SK-N-SH (cell line): ENCODE measurements at regions not wholly inside any gene's neighbourhood (a gene's known extent, or its start where the extent isn't known, plus 50 kb on each side); places are given as distances from the start of the nearest gene placed in this dataset.

Experiments used
- CTCF ChIA-PET: fragments of 300-600, 350-600 bp; formaldehyde crosslinking; extraction: SDS; loops from one replicate; lab custom pipeline; 2021; lab: Yijun Ruan, JAX
- POLR2A ChIA-PET: fragments of 350-600 bp; sonication (Branson Sonifier 250); formaldehyde crosslinking; extraction: SDS; loops from one replicate; lab custom pipeline; 2020; ENCODE audit warnings: antibody characterized with exemption, inconsistent platforms; lab: Yijun Ruan, JAX
- DNase-seq: peaks from one replicate; pipeline ENCODE4 v3.0.0; 2012
- H2AFZ ChIP-seq: fragments of 200-600 bp; sonication (generic); 2 replicates; pipeline ENCODE4 v1.8.1; 2016; ENCODE audit warnings: antibody characterized with exemption, mild to moderate bottlenecking, low read depth
- H3F3A ChIP-seq: fragments of 200-600 bp; sonication (generic); replicated peaks from 2 replicates; pipeline ENCODE3; 2016; ENCODE audit warnings: antibody characterized with exemption, mild to moderate bottlenecking; ENCODE audit not compliant: insufficient read depth
- H3K27ac ChIP-seq, 2 experiments: fragments of 200-500 bp in 1 of 2; fragments of 200-600 bp in 1 of 2; sonication (Bioruptor generic) in 1 of 2; sonication (generic), shearing (Covaris generic) in 1 of 2; 2 replicates each; pipeline versions ENCODE4 v1.5.1 to v1.6.1; 2014 to 2016; ENCODE audit warnings: low read depth in 2 of 2, inconsistent platforms in 1 of 2, low read length in 1 of 2, mild to moderate bottlenecking in 1 of 2, mixed read lengths in 1 of 2
- H3K27me3 ChIP-seq: fragments of 200-600 bp; sonication (generic), shearing (Covaris generic); 2 replicates; pipeline ENCODE4 v1.6.1; 2016; ENCODE audit warnings: mixed run types; ENCODE audit not compliant: insufficient read depth
- H3K36me3 ChIP-seq, 2 experiments: fragments of 200-500 bp in 1 of 2; fragments of 200-600 bp in 1 of 2; sonication (Bioruptor generic) in 1 of 2; sonication (generic) in 1 of 2; replicated peaks in 1 of 2; 2 replicates each; pipeline versions ENCODE3 to v1.5.1; 2014 to 2016; ENCODE audit warnings: low read length in 1 of 2, mild to moderate bottlenecking in 1 of 2; ENCODE audit not compliant: insufficient read depth in 2 of 2, control insufficient read depth in 1 of 2
- H3K4me1 ChIP-seq, 2 experiments: fragments of 200-500 bp in 1 of 2; fragments of 200-600 bp in 1 of 2; sonication (Bioruptor generic) in 1 of 2; sonication (generic), shearing (Covaris generic) in 1 of 2; 2 replicates each; pipeline versions ENCODE4 v1.5.1 to v1.6.1; 2014 to 2016; ENCODE audit warnings: low read depth in 1 of 2, low read length in 1 of 2, mixed run types in 1 of 2; ENCODE audit not compliant: insufficient read depth in 2 of 2, control insufficient read depth in 1 of 2
- H3K4me2 ChIP-seq: fragments of 200-600 bp; sonication (generic), shearing (Covaris generic); 2 replicates; pipeline ENCODE4 v1.6.1; 2017; ENCODE audit warnings: mixed run types
- H3K4me3 ChIP-seq, 2 experiments: fragments of 200-500 bp in 1 of 2; fragments of 200-600 bp in 1 of 2; sonication (Bioruptor generic) in 1 of 2; sonication (generic), shearing (Covaris generic) in 1 of 2; 2 replicates each; pipeline versions ENCODE4 v1.5.1 to v1.8.1; 2014 to 2016; ENCODE audit warnings: low read depth in 2 of 2, inconsistent platforms in 1 of 2, low read length in 1 of 2, mild to moderate bottlenecking in 1 of 2, mixed read lengths in 1 of 2, moderate library complexity in 1 of 2
- H3K79me2 ChIP-seq: fragments of 200-600 bp; sonication (generic); 2 replicates; pipeline ENCODE4 v1.8.1; 2017; ENCODE audit warnings: mild to moderate bottlenecking; ENCODE audit not compliant: insufficient read depth
- H3K9ac ChIP-seq: fragments of 200-600 bp; sonication (generic); 2 replicates; pipeline ENCODE4 v1.6.1; 2017; ENCODE audit warnings: mixed run types
- H3K9me2 ChIP-seq: fragments of 200-600 bp; sonication (generic); 2 replicates; pipeline ENCODE4 v1.6.1; 2017; ENCODE audit warnings: mixed run types
- H3K9me3 ChIP-seq: fragments of 200-600 bp; sonication (generic); 2 replicates; pipeline ENCODE4 v1.6.1; 2017; ENCODE audit warnings: mixed run types, mild to moderate bottlenecking, moderate library complexity
- H4K20me1 ChIP-seq: fragments of 200-600 bp; sonication (generic); 2 replicates; pipeline ENCODE4 v1.6.1; 2017; ENCODE audit warnings: mild to moderate bottlenecking, mixed run types; ENCODE audit not compliant: insufficient read depth
- CHD2 ChIP-seq: fragments of 150-350 bp; IDR thresholded peaks from 2 replicates; pipeline ENCODE4 v1.6.1; 2018; ENCODE audit warnings: low read length; ENCODE audit not compliant: partially characterized antibody
- ELF1 ChIP-seq: IDR thresholded peaks from 2 replicates; pipeline ENCODE4 v1.4.0; 2012
- EZH2phosphoT487 ChIP-seq: fragments of 200-600 bp; sonication (generic); IDR thresholded peaks from 2 replicates; pipeline ENCODE4 v1.6.1; 2017; ENCODE audit warnings: low read depth, mixed run types, mild to moderate bottlenecking, antibody characterized with exemption, moderate library complexity, borderline replicate concordance
- FOXM1 ChIP-seq: IDR thresholded peaks from 2 replicates; pipeline ENCODE4 v1.4.0; 2012; ENCODE audit warnings: low read depth, mild to moderate bottlenecking
- JUND ChIP-seq: IDR thresholded peaks from 2 replicates; pipeline ENCODE4 v1.4.0; 2012
- MXI1 ChIP-seq: IDR thresholded peaks from 2 replicates; pipeline ENCODE4 v1.6.1; 2012; ENCODE audit warnings: mild to moderate bottlenecking, low read depth, low read length, improper control_type of control experiment
- NFIC ChIP-seq: IDR thresholded peaks from 2 replicates; pipeline ENCODE4 v1.4.0; 2012; ENCODE audit warnings: borderline replicate concordance
- RFX5 ChIP-seq: IDR thresholded peaks from 2 replicates; pipeline ENCODE4 v1.6.1; 2012; ENCODE audit warnings: mild to moderate bottlenecking, improper control_type of control experiment, low read length
- TEAD4 ChIP-seq: IDR thresholded peaks from 2 replicates; pipeline ENCODE4 v1.4.0; 2012; ENCODE audit warnings: mild to moderate bottlenecking, borderline replicate concordance; ENCODE audit not compliant: insufficient read depth
- WGBS: methylation state at CpG from one replicate; pipeline ENCODE4 v1.1.6; 2017; ENCODE audit warnings: low lambda C conversion rate; 5-methylcytosine and 5-hydroxymethylcytosine counted together
- TF ChIP-seq, protein P1 (sequence below): IDR thresholded peaks from 2 replicates; pipeline ENCODE4; 2012
- TF ChIP-seq, protein P2 (sequence below): IDR thresholded peaks from 2 replicates; pipeline ENCODE4 v1.4.0; 2012; ENCODE audit warnings: low read depth, borderline replicate concordance
- TF ChIP-seq, protein P3 (sequence below): fragments of 200-600 bp; sonication (generic); IDR thresholded peaks from 2 replicates; pipeline ENCODE4 v1.6.1; 2017; ENCODE audit warnings: antibody characterized with exemption, mild to moderate bottlenecking, moderate library complexity
- TF ChIP-seq, protein P4 (sequence below): fragments of 150-350 bp; IDR thresholded peaks from 2 replicates; pipeline ENCODE4 v1.6.1; 2016; ENCODE audit warnings: mild to moderate bottlenecking, low read depth, low read length
- TF ChIP-seq, protein P5 (sequence below): fragments of 150-350 bp; IDR thresholded peaks from 2 replicates; pipeline ENCODE4 v1.6.1; 2017; ENCODE audit warnings: antibody characterized with exemption, low read length, low read depth, borderline replicate concordance

DNA sequence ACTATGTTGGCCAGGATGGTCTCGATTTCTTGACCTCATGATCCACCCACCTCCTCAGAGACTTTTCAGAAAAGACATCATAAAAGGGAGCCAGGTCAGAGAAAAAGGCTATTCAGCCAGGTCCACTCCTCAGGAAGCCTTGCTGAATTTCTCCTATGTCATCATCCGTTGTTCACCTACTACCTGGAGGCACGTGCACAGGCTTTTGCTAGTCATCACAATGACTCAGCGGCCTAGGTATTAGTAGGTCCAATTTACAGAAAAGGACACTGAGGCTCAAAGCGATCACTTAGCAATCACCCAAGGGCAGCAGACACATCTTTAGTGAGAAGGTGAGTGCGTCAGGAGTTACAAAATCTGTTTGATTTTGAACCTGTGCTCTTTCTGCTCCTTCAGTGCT is 72.3 kb upstream of the RAD23B start:
- Histone ChIP-seq H3F3A (peaks cover 6% of the 10 kb centered on the region), H3K36me3 (no peaks in the 10 kb centered on the region), H3K9me2 (no peaks in the 10 kb centered on the region), H4K20me1 (no peaks in the 10 kb centered on the region), H3K4me1 (peaks cover 0 to 13% of the 10 kb centered on the region in 2 experiments; a peak in 1 of 4 replicates), H3K9me3 (no peaks in the 10 kb centered on the region), H3K4me3 (no peak overlapping the region), H2AFZ (no peak overlapping the region), H3K79me2 (no peaks in the 10 kb centered on the region), H3K27me3 (no peaks in the 10 kb centered on the region), H3K27ac (no peak overlapping the region), H3K4me2 (no peak overlapping the region), H3K9ac (no peak overlapping the region)
- CTCF ChIA-PET = interaction anchor here (0.6 kb wide), 1 partner anchor 367 kb away, joined by 3 read pairs; no protein-coding TSS in a partner anchor
- WGBS = 84% methylated on average over 6 of the region's 6 CpGs
- no peak for TF ChIP-seq CHD2
- no peak for TF ChIP-seq FOXM1
- no peak for TF ChIP-seq ELF1
- no peak for DNase-seq
- POLR2A ChIA-PET = no interaction called here

DNA sequence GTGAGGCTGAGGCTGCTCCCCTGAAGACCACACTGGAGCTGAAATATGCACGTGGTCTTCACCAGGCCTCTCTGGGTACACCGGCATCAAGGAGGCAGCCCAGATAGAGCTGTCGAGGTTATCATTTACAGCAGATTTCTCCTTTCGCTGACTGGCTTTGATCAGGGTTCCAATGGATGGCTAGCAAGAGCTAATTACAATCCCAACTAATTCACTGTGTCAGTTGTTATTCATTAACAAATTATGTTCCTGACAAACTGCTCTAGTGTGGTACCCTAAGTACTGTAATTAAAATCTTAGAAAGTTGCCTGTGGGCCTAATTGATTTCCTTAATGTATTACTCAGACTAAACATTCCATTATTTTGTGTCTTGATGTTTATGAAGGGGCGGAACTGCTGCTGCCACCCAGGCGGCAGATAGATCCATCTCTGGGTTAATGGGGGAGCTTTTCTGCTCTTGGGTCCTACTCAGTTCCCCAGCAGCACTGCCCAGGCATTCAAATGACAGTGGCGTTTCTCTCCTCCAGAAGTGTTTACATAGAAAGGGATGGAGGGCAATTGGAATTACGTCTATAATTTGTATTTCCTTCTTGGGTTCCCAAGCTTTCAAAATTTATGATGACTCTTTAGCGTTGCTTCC is 71.7 kb upstream of the RAD23B start:
- no peaks in the 10 kb centered on the region for H3K79me2 ChIP-seq
- H3K9me2 ChIP-seq = no peaks in the 10 kb centered on the region
- H3K4me2 ChIP-seq = no peak overlapping the region
- H3K9me3 ChIP-seq = no peaks in the 10 kb centered on the region
- WGBS = 84% methylated on average over 9 of the region's 9 CpGs
- DNase-seq = no peak
- H2AFZ ChIP-seq = no peak overlapping the region
- no peak overlapping the region for H3K9ac ChIP-seq
- TF ChIP-seq, protein P1, sequence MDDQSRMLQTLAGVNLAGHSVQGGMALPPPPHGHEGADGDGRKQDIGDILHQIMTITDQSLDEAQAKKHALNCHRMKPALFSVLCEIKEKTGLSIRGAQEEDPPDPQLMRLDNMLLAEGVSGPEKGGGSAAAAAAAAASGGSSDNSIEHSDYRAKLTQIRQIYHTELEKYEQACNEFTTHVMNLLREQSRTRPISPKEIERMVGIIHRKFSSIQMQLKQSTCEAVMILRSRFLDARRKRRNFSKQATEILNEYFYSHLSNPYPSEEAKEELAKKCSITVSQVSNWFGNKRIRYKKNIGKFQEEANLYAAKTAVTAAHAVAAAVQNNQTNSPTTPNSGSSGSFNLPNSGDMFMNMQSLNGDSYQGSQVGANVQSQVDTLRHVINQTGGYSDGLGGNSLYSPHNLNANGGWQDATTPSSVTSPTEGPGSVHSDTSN = no peak
- TF ChIP-seq TEAD4 (no peak), NFIC (no peak), ELF1 (no peak), JUND (no peak), CHD2 (no peak)
- TF ChIP-seq, protein P2, sequence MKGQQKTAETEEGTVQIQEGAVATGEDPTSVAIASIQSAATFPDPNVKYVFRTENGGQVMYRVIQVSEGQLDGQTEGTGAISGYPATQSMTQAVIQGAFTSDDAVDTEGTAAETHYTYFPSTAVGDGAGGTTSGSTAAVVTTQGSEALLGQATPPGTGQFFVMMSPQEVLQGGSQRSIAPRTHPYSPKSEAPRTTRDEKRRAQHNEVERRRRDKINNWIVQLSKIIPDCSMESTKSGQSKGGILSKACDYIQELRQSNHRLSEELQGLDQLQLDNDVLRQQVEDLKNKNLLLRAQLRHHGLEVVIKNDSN = no peak
- CTCF ChIA-PET = no interaction called here
- no peaks in the 10 kb centered on the region for H3K36me3 ChIP-seq
- peaks cover 0 to 13% of the 10 kb centered on the region in 2 experiments; a peak in 1 of 4 replicates for H3K4me1 ChIP-seq
- no peaks in the 10 kb centered on the region for H4K20me1 ChIP-seq
- peaks cover 6% of the 10 kb centered on the region for H3F3A ChIP-seq
- H3K4me3 ChIP-seq = no peak overlapping the region
- POLR2A ChIA-PET = no interaction called here
- H3K27ac ChIP-seq = no peak overlapping the region
- H3K27me3 ChIP-seq = no peaks in the 10 kb centered on the region

DNA sequence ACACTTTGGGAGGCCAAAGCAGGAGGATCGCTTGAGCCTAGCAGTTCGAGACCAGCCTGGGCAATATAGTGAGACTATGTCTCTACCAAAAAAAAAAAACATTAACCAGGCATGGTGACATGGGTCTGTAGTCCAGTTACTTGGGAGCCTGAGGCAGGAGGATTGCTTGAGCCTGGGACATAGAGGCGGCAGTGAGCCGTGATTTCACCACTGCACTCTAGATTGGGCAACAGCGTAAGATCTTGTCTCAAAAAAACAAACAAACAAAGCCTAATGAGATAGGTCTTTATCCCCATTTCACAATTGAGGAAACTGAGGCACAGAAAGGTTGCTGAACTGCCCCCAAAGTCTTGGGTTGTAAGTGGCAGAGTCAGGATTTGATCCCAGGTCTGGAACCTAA is 70.5 kb upstream of the RAD23B start:
- H3F3A ChIP-seq = peaks cover 6% of the 10 kb centered on the region
- H3K9ac ChIP-seq = no peak overlapping the region
- no peak for DNase-seq
- H3K79me2 ChIP-seq = no peaks in the 10 kb centered on the region
- no peak overlapping the region for H2AFZ ChIP-seq
- no peaks in the 10 kb centered on the region for H3K36me3 ChIP-seq
- no peaks in the 10 kb centered on the region for H3K9me2 ChIP-seq
- no peaks in the 10 kb centered on the region for H4K20me1 ChIP-seq
- POLR2A ChIA-PET = no interaction called here
- no peak overlapping the region for H3K4me3 ChIP-seq
- peaks cover 0 to 13% of the 10 kb centered on the region in 2 experiments; a peak in 1 of 4 replicates for H3K4me1 ChIP-seq
- CTCF ChIA-PET = no interaction called here
- 99% methylated on average over 5 of the region's 5 CpGs for WGBS
- no peak overlapping the region for H3K27ac ChIP-seq
- no peaks in the 10 kb centered on the region for H3K27me3 ChIP-seq
- no peak overlapping the region for H3K4me2 ChIP-seq
- no peaks in the 10 kb centered on the region for H3K9me3 ChIP-seq
- TF ChIP-seq, protein P3, sequence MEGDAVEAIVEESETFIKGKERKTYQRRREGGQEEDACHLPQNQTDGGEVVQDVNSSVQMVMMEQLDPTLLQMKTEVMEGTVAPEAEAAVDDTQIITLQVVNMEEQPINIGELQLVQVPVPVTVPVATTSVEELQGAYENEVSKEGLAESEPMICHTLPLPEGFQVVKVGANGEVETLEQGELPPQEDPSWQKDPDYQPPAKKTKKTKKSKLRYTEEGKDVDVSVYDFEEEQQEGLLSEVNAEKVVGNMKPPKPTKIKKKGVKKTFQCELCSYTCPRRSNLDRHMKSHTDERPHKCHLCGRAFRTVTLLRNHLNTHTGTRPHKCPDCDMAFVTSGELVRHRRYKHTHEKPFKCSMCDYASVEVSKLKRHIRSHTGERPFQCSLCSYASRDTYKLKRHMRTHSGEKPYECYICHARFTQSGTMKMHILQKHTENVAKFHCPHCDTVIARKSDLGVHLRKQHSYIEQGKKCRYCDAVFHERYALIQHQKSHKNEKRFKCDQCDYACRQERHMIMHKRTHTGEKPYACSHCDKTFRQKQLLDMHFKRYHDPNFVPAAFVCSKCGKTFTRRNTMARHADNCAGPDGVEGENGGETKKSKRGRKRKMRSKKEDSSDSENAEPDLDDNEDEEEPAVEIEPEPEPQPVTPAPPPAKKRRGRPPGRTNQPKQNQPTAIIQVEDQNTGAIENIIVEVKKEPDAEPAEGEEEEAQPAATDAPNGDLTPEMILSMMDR = no peak
- TF ChIP-seq, protein P2 = no peak
- TF ChIP-seq JUND = no peak
- TF ChIP-seq RFX5 = no peak
- TF ChIP-seq, protein P4, sequence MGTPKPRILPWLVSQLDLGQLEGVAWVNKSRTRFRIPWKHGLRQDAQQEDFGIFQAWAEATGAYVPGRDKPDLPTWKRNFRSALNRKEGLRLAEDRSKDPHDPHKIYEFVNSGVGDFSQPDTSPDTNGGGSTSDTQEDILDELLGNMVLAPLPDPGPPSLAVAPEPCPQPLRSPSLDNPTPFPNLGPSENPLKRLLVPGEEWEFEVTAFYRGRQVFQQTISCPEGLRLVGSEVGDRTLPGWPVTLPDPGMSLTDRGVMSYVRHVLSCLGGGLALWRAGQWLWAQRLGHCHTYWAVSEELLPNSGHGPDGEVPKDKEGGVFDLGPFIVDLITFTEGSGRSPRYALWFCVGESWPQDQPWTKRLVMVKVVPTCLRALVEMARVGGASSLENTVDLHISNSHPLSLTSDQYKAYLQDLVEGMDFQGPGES = no peak
- no peak for TF ChIP-seq EZH2phosphoT487
- TF ChIP-seq, protein P5, sequence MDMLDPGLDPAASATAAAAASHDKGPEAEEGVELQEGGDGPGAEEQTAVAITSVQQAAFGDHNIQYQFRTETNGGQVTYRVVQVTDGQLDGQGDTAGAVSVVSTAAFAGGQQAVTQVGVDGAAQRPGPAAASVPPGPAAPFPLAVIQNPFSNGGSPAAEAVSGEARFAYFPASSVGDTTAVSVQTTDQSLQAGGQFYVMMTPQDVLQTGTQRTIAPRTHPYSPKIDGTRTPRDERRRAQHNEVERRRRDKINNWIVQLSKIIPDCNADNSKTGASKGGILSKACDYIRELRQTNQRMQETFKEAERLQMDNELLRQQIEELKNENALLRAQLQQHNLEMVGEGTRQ = no peak
- TF ChIP-seq MXI1 = no peak
- TF ChIP-seq, all 33 proteins: peak for 0
